ENCODE measurements at regions not wholly inside any gene's neighbourhood (a gene's known extent, or its start where the extent isn't known, plus 50 kb on each side); places are given as distances from the start of the nearest gene placed in this dataset.

DNA sequence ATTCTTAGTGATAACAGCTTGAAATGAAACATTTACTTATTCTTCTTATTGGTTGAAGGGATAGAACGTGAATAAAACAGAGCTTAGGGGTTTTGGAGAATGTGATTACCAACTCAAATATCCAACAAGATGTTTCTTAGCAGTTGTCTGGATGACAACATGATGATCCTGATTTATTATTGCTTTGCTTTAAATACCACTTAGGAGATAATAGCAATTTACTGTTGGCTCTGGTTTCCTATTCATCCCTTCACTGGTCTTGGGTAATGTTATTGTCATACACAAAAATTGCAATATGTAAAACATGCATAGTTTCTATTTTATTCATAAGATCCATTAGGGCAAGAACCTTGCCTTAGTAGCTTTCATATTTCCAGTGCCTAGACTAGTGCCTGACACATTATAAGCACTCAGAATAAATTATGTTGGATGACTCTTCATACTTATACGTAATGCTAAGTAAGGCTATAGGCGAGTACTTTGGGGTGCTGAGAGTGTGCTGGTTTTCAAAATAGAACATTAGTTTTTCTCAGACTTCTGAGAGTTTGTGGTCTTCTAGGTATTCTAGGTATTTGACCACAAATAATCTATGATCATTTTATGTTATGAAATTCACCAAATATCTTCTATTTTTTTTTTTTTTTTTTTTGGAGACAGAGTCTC lies 58.6 kb upstream of the PGRMC2 start:
- POLR2A ChIA-PET, result no interaction called here
- no peaks in the 10 kb centered on the region for H3K27me3 Mint-ChIP-seq (ENCODE audit: insufficient read depth, unreplicated experiment)
- CTCF ChIA-PET, result no interaction called here

DNA sequence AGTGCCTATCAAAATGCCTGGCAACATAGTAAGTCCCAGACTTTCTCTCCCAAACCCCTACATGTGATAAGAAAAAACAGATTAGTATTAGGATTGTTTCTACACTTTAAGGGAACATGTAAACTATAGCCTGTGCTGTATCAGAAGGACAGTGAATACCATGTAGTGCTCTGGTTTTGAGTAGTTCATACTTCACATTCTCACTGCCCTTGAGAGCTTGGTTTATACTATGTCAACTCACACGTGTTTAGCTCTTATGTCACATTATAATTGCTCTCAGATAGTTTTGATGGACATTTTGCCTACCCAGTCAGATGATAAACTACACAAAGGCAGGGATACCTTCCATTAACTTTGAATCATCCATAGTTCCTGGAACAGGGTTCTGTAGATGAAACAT lies 58.0 kb upstream of the PGRMC2 start:
- H3K27ac Mint-ChIP-seq (ENCODE audit: unreplicated experiment), result no peak overlapping the region
- H3K36me3 Mint-ChIP-seq (ENCODE audit: insufficient read depth, unreplicated experiment), result peaks cover 7% of the 10 kb centered on the region
- H3K4me3 ChIP-seq (ENCODE audit: low read depth, low read length), result no peak overlapping the region
- H3K4me1 ChIP-seq, result peaks cover 14% of the 10 kb centered on the region
- BruUV-seq (replicated peaks), result no TSS peak
- intact Hi-C loops (cut with micrococcal nuclease; ENCODE audit: unreplicated experiment), result no loop called here
- no peaks in the 10 kb centered on the region for H3K27me3 ChIP-seq (replicated peaks; ENCODE audit: control insufficient read depth, insufficient read depth, low read length)
- ChIA-PET CTCF (no interaction called here), POLR2A (no interaction called here)
- peaks cover 10% of the 10 kb centered on the region for H3K9me3 Mint-ChIP-seq (ENCODE audit: unreplicated experiment)
- H3K27me3 Mint-ChIP-seq (ENCODE audit: insufficient read depth, unreplicated experiment), result no peaks in the 10 kb centered on the region
- H3K9me3 ChIP-seq, result no peaks in the 10 kb centered on the region
- H3K36me3 ChIP-seq (ENCODE audit: control insufficient read depth, insufficient read depth, low read length), result no peaks in the 10 kb centered on the region
- TF ChIP-seq, protein P1, sequence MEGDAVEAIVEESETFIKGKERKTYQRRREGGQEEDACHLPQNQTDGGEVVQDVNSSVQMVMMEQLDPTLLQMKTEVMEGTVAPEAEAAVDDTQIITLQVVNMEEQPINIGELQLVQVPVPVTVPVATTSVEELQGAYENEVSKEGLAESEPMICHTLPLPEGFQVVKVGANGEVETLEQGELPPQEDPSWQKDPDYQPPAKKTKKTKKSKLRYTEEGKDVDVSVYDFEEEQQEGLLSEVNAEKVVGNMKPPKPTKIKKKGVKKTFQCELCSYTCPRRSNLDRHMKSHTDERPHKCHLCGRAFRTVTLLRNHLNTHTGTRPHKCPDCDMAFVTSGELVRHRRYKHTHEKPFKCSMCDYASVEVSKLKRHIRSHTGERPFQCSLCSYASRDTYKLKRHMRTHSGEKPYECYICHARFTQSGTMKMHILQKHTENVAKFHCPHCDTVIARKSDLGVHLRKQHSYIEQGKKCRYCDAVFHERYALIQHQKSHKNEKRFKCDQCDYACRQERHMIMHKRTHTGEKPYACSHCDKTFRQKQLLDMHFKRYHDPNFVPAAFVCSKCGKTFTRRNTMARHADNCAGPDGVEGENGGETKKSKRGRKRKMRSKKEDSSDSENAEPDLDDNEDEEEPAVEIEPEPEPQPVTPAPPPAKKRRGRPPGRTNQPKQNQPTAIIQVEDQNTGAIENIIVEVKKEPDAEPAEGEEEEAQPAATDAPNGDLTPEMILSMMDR (IDR thresholded peaks at IDR 0.05; ENCODE audit: insufficient read depth in 1 of 2, low read depth in 1 of 2, low read length in 1 of 2, severe bottlenecking in 1 of 2, unreplicated experiment in 1 of 2), result no peak
- no peak for DNase-seq
- H3K4me3 Mint-ChIP-seq (ENCODE audit: unreplicated experiment), result no peak overlapping the region
- peaks cover 18% of the 10 kb centered on the region for H3K4me1 Mint-ChIP-seq (ENCODE audit: low read depth, unreplicated experiment)

More for the DNA sequence above, 58.6 kb upstream of the PGRMC2 start:
- peaks cover 15% of the 10 kb centered on the region for H3K4me1 ChIP-seq
- no peak for DNase-seq
- no peaks in the 10 kb centered on the region for H3K9me3 ChIP-seq
- Mint-ChIP-seq H3K36me3 (ENCODE audit: insufficient read depth, unreplicated experiment) (peaks cover 7% of the 10 kb centered on the region), H3K4me3 (ENCODE audit: unreplicated experiment) (no peak overlapping the region), H3K27ac (ENCODE audit: unreplicated experiment) (no peak overlapping the region), H3K4me1 (ENCODE audit: low read depth, unreplicated experiment) (peaks cover 18% of the 10 kb centered on the region), H3K9me3 (ENCODE audit: unreplicated experiment) (peaks cover 10% of the 10 kb centered on the region)
- no peak overlapping the region for H3K4me3 ChIP-seq (ENCODE audit: low read depth, low read length)
- no TSS peak for BruUV-seq (replicated peaks)
- no peaks in the 10 kb centered on the region for H3K36me3 ChIP-seq (ENCODE audit: control insufficient read depth, insufficient read depth, low read length)
- H3K27me3 ChIP-seq (replicated peaks; ENCODE audit: control insufficient read depth, insufficient read depth, low read length), result no peaks in the 10 kb centered on the region
- TF ChIP-seq, protein P1 (IDR thresholded peaks at IDR 0.05; ENCODE audit: insufficient read depth in 1 of 2, low read depth in 1 of 2, low read length in 1 of 2, severe bottlenecking in 1 of 2, unreplicated experiment in 1 of 2), result no peak
- intact Hi-C loops (cut with micrococcal nuclease; ENCODE audit: unreplicated experiment), result no loop called here

DNA sequence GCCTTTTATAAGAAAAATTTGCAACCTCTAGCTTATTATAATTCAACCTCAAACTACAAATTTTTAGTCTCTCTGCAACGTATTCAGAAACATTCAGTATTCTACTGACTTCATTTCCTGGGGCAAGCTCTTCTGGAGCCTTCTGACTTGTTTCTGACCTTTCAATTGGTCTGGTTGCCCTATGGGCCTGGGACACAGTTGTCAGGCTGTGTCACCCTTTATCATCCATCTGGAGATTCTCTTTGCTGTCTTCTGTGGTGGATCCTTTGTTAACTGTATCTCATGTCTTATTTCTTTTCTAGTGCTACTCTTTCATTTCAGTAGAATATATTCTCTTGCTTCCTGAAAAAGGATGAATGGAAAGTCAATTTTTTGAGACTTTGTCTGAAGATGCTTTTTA lies 55.1 kb upstream of the PGRMC2 start:
- Mint-ChIP-seq H3K9me3 (ENCODE audit: unreplicated experiment) (no peaks in the 10 kb centered on the region), H3K4me1 (ENCODE audit: low read depth, unreplicated experiment) (no peaks in the 10 kb centered on the region), H3K4me3 (ENCODE audit: unreplicated experiment) (no peak overlapping the region), H3K27me3 (ENCODE audit: insufficient read depth, unreplicated experiment) (no peaks in the 10 kb centered on the region), H3K36me3 (ENCODE audit: insufficient read depth, unreplicated experiment) (no peaks in the 10 kb centered on the region), H3K27ac (ENCODE audit: unreplicated experiment) (no peak overlapping the region)
- no peaks in the 10 kb centered on the region for H3K4me1 ChIP-seq
- H3K4me3 ChIP-seq (ENCODE audit: low read depth, low read length), result no peak overlapping the region
- TF ChIP-seq, protein P1 (IDR thresholded peaks at IDR 0.05; ENCODE audit: insufficient read depth in 1 of 2, low read depth in 1 of 2, low read length in 1 of 2, severe bottlenecking in 1 of 2, unreplicated experiment in 1 of 2), result no peak
- no TSS peak for BruUV-seq (replicated peaks)
- no peaks in the 10 kb centered on the region for H3K9me3 ChIP-seq
- H3K36me3 ChIP-seq (ENCODE audit: control insufficient read depth, insufficient read depth, low read length), result no peaks in the 10 kb centered on the region
- H3K27me3 ChIP-seq (replicated peaks; ENCODE audit: control insufficient read depth, insufficient read depth, low read length), result no peaks in the 10 kb centered on the region
- intact Hi-C loops (cut with micrococcal nuclease; ENCODE audit: unreplicated experiment), result no loop called here
- POLR2A ChIA-PET, result no interaction called here
- DNase-seq, result no peak
- CTCF ChIA-PET, result interaction anchor here (0.6 to 1.6 kb wide), 2 partner anchors 274 to 280 kb away, joined by 3 read pairs; no protein-coding TSS in a partner anchor

All from Caco-2 (cell line).